ENCODE measurements at regions not wholly inside any gene's neighbourhood (a gene's known extent, or its start where the extent isn't known, plus 50 kb on each side); places are given as distances from the start of the nearest gene placed in this dataset.
"Not testable (repeated sequence)": the region's sequence is repeated elsewhere in the genome, so short reads cannot be mapped to it uniquely, and the experiment has no call there.

DNA sequence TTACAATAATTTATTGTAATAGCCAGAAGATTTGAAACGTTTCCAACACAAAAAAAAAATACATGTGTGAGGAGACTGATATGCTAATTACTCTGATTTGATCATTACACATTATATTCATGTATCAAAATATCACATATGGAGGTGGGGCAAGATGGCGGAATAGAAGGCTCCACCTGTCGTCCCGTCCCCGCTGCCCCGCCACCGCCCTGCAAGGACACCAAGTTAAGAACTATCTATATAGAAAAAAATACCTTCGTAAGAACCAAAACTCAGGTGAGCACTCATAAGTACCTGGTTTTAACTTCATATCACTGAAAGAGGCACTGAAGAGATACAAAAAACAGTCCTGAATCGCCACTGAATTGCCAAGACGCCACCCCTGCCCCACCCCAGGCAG, 60.9 kb upstream of the SCRG1 start:
- no peak overlapping the region for H3K4me3 ChIP-seq
- no peak for DNase-seq (ENCODE audit: low spot score)
- H3K27ac ChIP-seq = no peak overlapping the region
- TF ChIP-seq, protein P1, sequence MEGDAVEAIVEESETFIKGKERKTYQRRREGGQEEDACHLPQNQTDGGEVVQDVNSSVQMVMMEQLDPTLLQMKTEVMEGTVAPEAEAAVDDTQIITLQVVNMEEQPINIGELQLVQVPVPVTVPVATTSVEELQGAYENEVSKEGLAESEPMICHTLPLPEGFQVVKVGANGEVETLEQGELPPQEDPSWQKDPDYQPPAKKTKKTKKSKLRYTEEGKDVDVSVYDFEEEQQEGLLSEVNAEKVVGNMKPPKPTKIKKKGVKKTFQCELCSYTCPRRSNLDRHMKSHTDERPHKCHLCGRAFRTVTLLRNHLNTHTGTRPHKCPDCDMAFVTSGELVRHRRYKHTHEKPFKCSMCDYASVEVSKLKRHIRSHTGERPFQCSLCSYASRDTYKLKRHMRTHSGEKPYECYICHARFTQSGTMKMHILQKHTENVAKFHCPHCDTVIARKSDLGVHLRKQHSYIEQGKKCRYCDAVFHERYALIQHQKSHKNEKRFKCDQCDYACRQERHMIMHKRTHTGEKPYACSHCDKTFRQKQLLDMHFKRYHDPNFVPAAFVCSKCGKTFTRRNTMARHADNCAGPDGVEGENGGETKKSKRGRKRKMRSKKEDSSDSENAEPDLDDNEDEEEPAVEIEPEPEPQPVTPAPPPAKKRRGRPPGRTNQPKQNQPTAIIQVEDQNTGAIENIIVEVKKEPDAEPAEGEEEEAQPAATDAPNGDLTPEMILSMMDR (IDR thresholded peaks at IDR 0.05) = no peak

DNA sequence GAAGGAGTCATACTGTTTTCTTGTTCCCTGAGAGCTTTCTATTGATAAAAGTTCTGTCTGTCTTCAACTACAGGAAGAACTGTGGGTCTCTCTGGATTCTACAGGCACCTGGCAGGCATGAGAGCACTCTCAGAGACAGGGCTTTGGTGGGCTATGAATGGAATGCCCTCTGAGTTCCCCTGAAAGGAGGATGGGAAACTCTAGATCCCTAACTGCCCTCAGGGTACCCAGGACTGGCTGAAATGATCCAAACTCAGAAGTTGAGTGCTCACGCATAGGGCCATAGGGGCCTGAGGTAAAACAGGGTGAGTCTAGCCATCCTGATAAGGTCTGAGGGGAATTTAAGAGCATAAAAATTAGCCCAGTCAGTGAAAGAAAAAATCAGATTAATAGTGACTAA, 59.0 kb upstream of the SCRG1 start:
- DNase-seq (ENCODE audit: low spot score) = no peak
- Histone ChIP-seq H3K27ac (no peak overlapping the region), H3K4me3 (no peak overlapping the region)
- TF ChIP-seq, protein P1 (IDR thresholded peaks at IDR 0.05) = no peak

DNA sequence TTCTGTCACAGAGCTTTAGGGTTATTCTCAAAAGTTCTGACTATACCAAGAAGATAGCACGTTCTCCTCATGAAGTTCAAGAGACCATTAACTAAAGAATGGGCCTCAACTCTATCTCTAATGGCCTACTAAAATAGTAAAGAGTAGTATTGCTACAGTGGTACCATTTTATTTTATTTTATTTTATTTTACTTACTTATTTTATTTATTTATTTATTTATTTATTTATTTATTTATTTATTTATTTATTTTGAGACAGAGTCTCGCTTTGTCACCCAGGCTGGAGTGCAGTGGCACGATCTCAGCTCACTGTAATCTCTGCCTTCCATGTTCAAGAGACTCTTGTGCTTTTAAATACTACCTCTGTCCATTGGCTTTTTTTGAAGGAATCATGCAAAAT, 52.5 kb upstream of the SCRG1 start:
- H3K27ac ChIP-seq; H3K4me3 ChIP-seq; DNase-seq (ENCODE audit: low spot score): not testable (repeated sequence)

DNA sequence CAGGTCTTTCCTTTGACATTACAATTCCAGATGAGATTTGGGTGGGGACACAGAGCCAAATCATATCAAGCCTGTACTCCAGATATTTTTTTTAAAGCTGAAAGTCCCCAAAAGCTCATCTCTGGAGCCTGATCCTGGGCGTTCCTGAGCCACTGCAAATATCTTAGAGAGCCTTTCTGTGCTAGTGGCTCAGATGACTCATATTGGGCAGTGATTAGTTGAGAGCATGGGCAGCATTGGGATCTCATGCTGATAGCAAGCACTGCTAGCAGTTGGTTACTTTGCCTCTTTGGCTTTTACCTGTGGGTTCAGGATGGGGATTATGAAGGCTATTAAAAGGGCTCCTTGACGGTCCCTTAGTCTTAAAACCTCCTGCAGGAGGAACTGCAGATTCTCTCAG, 51.4 kb upstream of the SCRG1 start:
- no peak for DNase-seq (ENCODE audit: low spot score)
- Histone ChIP-seq H3K4me3 (no peak overlapping the region), H3K27ac (no peak overlapping the region)
- TF ChIP-seq, protein P1 (IDR thresholded peaks at IDR 0.05) = no peak

DNA sequence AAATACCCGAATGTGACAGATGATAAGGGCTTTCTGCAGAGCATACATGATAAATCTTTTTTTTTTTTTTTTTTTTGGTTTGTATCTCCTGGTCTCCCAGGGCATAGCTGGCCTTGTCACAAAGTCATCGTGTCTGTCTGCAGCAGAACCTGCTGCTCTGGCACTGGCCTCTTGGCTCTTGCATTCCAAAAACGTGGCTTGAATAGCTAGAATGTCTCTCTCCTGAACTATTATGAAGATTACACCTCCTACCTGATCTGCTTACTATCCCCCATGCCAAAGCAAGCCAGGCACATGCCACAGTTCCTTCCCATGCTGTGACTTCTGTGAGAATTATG, 50.4 kb upstream of the SCRG1 start:
- no peak for DNase-seq (ENCODE audit: low spot score)
- TF ChIP-seq, protein P1 (IDR thresholded peaks at IDR 0.05) = no peak
- H3K4me3 ChIP-seq = no peak overlapping the region
- no peak overlapping the region for H3K27ac ChIP-seq

DNA sequence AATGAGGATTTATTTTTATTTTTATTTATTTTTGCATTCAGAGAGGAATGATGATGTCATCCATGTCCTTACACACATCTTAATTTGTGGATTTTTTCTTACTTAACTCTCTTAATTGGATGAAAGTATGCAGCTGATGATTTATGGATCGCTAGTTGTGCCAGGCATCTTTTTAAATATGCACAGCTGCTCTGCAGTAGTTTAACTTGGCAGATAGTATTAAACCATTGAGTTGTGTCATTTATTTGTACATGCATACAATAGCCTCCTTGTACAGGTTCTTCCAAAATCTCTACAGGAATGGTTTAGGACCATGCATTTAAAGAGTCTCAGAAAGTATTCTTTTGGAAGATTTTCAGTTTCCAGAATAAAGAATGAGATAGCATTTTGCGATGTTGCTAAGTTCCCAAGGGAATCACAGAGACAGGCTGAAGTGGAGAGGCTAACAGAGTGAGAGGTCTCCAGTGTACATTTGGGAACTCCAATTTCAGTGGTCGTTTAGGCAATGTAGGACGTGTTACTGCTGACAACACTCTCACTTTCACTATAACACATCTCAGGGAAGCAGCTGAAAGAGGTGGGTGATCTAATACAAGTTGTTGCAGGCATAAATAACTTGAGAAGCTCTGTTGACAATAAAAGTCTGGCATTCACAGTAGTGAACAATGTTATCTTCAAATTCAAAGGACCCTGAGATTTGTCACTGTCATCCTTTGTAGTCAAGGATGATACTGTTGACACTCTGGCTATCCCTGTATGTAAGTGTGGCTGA, 49.9 kb upstream of the SCRG1 start:
- no peak for DNase-seq (ENCODE audit: low spot score)
- TF ChIP-seq, protein P1 (IDR thresholded peaks at IDR 0.05) = no peak
- H3K4me3 ChIP-seq = no peak overlapping the region
- no peak overlapping the region for H3K27ac ChIP-seq
